Right lobe of liver (tissue), 4 donors: ENCODE measurements at regions not wholly inside any gene's neighbourhood (a gene's known extent, or its start where the extent isn't known, plus 50 kb on each side); places are given as distances from the start of the nearest gene placed in this dataset.

Source experiments
- POLR2A ChIP-seq: fragments of 450-650 bp; IDR thresholded peaks from one replicate; pipeline ENCODE4 v1.6.1; 2017; ENCODE audit warnings: antibody characterized with exemption, mild to moderate bottlenecking
- TF ChIP-seq, protein P1 (sequence below), 4 donors: fragments of 200-600 bp in 3 of 4; fragments of 450-650 bp in 1 of 4; IDR thresholded peaks; one replicate each; pipeline versions ENCODE4 v1.5.1 to v1.8.0; 2016 to 2022; ENCODE audit warnings: antibody characterized with exemption in 4 of 4, mild to moderate bottlenecking in 2 of 4
- donor health status: DM: no; HTN: no; CAD: no.
- donor health status: DM: no; HTN: no; CAD: no.
- donor health status: DM: no; HTN: yes; CAD: no.

DNA sequence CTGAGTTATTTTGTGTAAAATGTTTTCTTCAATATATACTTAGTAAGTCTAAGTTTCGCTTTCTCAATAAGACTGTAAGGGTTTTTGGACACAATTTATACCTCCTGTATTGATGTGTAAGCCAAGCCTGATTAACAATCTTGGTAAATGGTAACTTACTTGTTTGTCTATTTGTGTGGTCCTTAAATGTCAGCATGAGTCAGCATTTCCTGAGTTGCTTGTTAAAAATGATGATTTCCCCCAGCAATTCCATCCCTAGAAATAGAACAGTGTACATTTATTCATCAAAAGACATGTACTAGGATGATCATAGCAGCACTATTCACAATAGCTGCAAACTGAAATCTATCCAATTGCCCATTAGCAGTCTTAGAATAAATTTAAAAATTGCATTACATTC lies 53.4 kb upstream of the LRIG1 start:
- TF ChIP-seq, protein P1, sequence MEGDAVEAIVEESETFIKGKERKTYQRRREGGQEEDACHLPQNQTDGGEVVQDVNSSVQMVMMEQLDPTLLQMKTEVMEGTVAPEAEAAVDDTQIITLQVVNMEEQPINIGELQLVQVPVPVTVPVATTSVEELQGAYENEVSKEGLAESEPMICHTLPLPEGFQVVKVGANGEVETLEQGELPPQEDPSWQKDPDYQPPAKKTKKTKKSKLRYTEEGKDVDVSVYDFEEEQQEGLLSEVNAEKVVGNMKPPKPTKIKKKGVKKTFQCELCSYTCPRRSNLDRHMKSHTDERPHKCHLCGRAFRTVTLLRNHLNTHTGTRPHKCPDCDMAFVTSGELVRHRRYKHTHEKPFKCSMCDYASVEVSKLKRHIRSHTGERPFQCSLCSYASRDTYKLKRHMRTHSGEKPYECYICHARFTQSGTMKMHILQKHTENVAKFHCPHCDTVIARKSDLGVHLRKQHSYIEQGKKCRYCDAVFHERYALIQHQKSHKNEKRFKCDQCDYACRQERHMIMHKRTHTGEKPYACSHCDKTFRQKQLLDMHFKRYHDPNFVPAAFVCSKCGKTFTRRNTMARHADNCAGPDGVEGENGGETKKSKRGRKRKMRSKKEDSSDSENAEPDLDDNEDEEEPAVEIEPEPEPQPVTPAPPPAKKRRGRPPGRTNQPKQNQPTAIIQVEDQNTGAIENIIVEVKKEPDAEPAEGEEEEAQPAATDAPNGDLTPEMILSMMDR (IDR thresholded peaks at IDR 0.05) = no peak
- no peak for TF ChIP-seq POLR2A
